HEK293 (cell line): ENCODE measurements at regions not wholly inside any gene's neighbourhood (a gene's known extent, or its start where the extent isn't known, plus 50 kb on each side); places are given as distances from the start of the nearest gene placed in this dataset.
"Not testable (repeated sequence)": the region's sequence is repeated elsewhere in the genome, so short reads cannot be mapped to it uniquely, and the experiment has no call there.

Experiments
- KLF10 ChIP-seq: fragments of 450-650 bp; IDR thresholded peaks from 2 replicates; pipeline ENCODE4 v1.5.1; 2018; ENCODE audit warnings: missing biosample characterization, mild to moderate bottlenecking, missing genetic modification characterization
- ZNF132 ChIP-seq: fragments of 450-650 bp; formaldehyde crosslinking; IDR thresholded peaks from 2 replicates; pipeline ENCODE4 v1.5.1; 2017; ENCODE audit warnings: missing biosample characterization, missing genetic modification characterization, borderline replicate concordance
- ZNF391 ChIP-seq: fragments of 450-650 bp; formaldehyde crosslinking; IDR thresholded peaks from 2 replicates; pipeline ENCODE4 v1.5.1; 2016; ENCODE audit warnings: low read depth, missing biosample characterization, missing genetic modification characterization, borderline replicate concordance
- ZNF510 ChIP-seq: fragments of 450-650 bp; formaldehyde crosslinking; IDR thresholded peaks from 2 replicates; pipeline ENCODE4 v1.5.1; 2018; ENCODE audit warnings: mild to moderate bottlenecking, missing genetic modification characterization, missing biosample characterization; ENCODE audit not compliant: insufficient replicate concordance
- ZNF561 ChIP-seq: fragments of 450-650 bp; IDR thresholded peaks from 2 replicates; pipeline ENCODE4 v1.5.1; 2018; ENCODE audit warnings: missing biosample characterization, missing genetic modification characterization, borderline replicate concordance
- TF ChIP-seq, protein P1 (sequence below): fragments of 450-650 bp; formaldehyde crosslinking; IDR thresholded peaks from 2 replicates; pipeline ENCODE4 v1.5.1; 2016; ENCODE audit warnings: missing biosample characterization, missing genetic modification characterization
- TF ChIP-seq, protein P2 (sequence below): sonication (generic); formaldehyde crosslinking; IDR thresholded peaks from 2 replicates; pipeline ENCODE4 v1.8.1; 2022; ENCODE audit warnings: mild to moderate bottlenecking, moderate library complexity, missing genetic modification reagents
- TF ChIP-seq, protein P3 (sequence below): fragments of 450-650 bp; formaldehyde crosslinking; IDR thresholded peaks from 2 replicates; pipeline ENCODE4 v1.5.1; 2016; ENCODE audit warnings: missing biosample characterization, missing genetic modification characterization

DNA sequence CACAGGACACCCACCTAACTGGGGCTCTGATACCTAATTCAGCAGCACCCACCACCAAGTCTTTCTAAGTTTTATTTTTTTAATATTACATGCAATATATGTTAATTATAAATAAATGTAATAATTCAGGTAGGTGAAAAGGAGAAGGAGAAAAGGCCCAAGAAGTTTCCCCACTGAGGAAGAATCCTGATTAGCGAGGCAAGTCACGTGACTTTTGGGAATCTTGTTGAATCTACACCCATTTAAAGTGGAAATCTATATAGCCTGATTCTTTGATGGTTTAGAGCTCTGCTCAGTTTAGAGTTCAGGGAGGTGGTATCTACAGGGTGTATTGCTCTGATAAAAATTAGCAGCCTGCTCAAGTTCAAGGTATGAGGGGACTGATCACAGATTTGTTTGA is 947.1 kb upstream of the DEFB115 start:
- TF ChIP-seq ZNF510, KLF10, ZNF391, ZNF561, ZNF132 (tag by site-specific recombination): not testable (repeated sequence)
- TF ChIP-seq, protein P1, sequence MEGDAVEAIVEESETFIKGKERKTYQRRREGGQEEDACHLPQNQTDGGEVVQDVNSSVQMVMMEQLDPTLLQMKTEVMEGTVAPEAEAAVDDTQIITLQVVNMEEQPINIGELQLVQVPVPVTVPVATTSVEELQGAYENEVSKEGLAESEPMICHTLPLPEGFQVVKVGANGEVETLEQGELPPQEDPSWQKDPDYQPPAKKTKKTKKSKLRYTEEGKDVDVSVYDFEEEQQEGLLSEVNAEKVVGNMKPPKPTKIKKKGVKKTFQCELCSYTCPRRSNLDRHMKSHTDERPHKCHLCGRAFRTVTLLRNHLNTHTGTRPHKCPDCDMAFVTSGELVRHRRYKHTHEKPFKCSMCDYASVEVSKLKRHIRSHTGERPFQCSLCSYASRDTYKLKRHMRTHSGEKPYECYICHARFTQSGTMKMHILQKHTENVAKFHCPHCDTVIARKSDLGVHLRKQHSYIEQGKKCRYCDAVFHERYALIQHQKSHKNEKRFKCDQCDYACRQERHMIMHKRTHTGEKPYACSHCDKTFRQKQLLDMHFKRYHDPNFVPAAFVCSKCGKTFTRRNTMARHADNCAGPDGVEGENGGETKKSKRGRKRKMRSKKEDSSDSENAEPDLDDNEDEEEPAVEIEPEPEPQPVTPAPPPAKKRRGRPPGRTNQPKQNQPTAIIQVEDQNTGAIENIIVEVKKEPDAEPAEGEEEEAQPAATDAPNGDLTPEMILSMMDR = not testable (repeated sequence)
- TF ChIP-seq, protein P2, sequence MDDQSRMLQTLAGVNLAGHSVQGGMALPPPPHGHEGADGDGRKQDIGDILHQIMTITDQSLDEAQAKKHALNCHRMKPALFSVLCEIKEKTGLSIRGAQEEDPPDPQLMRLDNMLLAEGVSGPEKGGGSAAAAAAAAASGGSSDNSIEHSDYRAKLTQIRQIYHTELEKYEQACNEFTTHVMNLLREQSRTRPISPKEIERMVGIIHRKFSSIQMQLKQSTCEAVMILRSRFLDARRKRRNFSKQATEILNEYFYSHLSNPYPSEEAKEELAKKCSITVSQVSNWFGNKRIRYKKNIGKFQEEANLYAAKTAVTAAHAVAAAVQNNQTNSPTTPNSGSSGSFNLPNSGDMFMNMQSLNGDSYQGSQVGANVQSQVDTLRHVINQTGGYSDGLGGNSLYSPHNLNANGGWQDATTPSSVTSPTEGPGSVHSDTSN (CRISPR knock-in tag) = not testable (repeated sequence)
- TF ChIP-seq, protein P3, sequence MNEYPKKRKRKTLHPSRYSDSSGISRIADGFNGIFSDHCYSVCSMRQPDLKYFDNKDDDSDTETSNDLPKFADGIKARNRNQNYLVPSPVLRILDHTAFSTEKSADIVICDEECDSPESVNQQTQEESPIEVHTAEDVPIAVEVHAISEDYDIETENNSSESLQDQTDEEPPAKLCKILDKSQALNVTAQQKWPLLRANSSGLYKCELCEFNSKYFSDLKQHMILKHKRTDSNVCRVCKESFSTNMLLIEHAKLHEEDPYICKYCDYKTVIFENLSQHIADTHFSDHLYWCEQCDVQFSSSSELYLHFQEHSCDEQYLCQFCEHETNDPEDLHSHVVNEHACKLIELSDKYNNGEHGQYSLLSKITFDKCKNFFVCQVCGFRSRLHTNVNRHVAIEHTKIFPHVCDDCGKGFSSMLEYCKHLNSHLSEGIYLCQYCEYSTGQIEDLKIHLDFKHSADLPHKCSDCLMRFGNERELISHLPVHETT (tag by site-specific recombination) = not testable (repeated sequence)
